Dedifferentiated amniotic fluid mesenchymal stem cell (primary cell): ENCODE measurements at regions not wholly inside any gene's neighbourhood (a gene's known extent, or its start where the extent isn't known, plus 50 kb on each side); places are given as distances from the start of the nearest gene placed in this dataset.

Source experiments
- DNase-seq: peaks from one replicate; pipeline ENCODE4 v3.0.0-alpha.2; 2016; ENCODE audit errors: extremely low spot score

DNA sequence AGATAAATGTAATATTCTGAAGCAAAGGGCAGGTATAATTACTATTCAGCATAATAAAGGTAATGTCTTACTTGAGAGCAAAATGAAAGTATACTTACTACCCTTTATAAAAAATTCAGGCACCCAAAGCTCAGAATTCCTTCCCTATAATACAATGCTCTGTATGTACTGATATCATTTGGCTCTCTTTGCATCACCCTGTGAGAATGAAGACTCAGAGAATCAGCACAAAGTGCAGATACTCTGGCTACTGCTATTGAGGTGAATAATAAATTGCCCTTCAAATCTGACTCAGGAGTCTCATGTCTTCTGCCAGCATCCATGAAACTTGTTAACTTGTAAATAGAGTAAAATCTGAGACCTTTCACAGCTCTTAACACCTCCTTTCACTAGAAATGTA, 108.5 kb upstream of the KCTD3 start:
- DNase-seq, result no peak

DNA sequence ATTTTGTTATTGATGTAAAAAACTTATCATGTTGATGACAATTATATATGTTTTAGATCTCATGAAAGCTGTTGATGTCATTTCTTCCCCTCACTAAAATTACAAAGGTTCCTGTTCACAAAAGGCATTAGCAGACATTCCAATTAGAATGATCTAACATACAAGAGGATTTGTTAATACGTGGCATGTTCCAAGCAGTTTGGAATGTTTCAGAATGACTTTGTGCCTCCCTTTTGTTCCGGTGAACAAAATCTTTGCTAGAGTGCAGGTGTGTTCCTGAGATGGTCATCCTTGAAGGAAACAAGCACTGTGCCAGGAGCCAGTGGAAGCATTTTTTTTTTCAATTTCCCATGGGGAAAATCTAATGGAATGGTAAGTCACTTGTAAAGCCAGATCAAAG, 108.0 kb upstream of the KCTD3 start:
- no peak for DNase-seq

DNA sequence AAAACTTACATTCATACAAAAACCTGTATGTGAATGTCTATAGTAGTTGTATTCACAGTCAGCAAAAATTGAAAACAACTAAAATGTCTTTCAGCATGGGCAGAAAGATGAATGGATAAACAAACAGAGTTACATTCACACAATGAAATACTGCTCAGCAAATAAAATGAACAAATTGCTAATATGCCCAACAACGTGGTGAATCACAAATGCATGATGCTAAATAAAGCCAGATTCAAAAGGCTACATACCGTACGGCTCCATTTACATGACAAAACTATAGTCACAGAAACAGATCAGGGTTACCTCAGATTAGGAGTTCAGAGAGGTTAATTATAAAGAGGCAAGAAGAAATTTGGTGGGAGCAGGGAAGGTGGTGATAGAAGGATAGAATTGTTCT, 100.7 kb upstream of the KCTD3 start:
- no peak for DNase-seq

DNA sequence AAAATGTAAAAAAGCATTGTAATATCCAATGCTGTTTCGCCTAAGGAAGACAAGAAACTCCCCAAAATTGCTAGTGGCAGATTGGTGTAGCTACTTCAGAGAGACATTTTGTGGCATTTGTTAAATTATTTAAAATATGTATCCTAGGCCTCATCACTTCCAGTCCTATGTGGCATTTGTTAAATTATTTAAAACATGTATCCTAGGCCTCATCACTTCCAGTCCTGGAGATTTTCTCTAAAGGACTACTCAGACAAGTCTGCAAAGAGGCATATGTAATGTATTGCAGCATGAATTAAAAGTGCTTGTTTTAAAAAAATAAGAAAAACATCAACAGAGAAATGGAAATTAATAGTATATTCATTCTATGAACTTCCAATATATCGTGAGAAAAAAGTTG, 95.6 kb upstream of the KCTD3 start:
- DNase-seq, result no peak

DNA sequence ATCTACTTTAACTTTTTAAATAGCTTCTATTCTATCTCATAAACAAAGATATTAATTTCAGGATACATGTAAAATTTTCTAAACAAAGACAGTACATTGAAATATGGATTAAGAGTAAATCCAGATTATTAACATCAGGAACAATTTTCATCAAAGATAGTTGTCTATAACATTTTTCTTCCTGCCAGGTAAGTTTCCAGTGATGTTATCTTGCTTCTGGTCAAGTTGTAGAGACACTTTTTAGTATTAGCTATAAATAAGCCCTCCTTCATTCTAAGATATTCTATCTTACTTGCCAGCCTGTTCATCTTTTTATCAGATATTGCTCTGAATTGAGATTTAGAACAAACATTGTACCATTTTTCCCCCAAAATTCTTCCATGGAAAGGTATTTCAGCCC, 94.4 kb upstream of the KCTD3 start:
- DNase-seq, result no peak

DNA sequence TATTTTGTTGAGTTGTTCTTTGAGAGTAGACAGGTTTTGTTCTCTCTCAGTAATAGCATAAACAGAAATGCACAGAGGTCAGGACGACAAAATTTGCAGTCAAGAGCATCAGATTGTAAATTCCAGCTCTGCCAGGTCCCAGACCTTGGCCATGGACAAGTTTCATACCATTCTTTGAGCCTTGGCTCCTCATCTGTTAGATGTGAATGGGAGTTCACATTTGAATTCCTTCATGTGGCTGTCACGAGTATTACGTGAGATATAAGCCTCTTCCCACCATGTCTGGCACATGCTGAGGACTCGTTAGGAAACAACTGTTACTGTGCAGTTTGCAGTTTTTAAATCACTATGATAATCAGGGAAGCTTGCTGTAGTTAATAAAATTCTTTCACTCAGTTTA, 93.2 kb upstream of the KCTD3 start:
- peak; percentile 31 for DNase-seq

DNA sequence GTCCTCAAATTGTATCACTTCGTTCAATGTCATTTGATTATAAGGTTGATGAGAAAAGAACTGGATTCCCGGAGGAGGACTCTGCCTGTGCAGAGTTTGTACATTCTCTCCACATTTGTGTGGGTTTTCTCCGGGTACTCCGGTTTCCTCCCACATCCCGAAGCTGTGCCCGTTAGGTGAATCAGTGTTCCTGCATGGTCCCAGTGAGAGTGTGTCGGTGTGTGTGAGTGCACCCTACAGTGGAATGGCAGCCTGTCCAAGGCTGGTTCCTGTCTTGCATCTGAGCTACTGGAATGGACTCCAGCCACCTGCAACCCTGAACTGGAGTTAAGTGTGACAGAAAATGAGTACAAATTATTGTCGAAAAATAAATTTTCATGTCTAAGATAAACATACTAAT, 92.2 kb upstream of the KCTD3 start:
- no peak for DNase-seq

DNA sequence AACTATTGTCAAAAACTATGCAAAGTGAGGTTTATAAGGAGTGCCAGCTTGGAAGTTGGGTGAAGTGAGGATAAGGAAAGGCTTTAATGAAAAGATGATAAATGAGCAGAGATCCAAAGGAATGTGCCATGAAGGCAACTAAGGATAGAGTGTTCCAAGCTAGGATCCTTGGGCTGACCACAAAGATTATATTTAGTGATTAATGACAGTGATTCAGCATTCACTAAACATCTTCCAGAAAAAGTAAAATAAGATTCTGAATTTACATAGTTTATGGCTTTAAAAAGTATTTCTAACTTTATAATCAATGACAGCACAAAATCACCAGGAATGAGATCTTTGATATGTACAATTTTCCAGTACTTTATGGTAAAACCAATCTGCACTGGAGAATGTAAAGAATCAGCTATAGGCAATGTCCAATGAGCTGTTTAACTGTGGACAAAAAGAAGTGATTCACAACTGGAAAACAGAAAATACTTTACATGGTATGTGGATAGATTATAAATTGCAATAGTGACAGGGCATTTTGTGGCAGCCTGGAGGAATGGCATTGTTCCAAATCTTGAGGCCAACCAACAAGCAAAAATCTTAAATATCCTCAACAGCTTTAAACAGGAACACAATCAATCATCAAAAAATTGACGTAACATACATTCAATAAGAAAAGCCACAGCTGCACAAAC, 91.2 kb upstream of the KCTD3 start:
- peak; percentile 91 for DNase-seq

DNA sequence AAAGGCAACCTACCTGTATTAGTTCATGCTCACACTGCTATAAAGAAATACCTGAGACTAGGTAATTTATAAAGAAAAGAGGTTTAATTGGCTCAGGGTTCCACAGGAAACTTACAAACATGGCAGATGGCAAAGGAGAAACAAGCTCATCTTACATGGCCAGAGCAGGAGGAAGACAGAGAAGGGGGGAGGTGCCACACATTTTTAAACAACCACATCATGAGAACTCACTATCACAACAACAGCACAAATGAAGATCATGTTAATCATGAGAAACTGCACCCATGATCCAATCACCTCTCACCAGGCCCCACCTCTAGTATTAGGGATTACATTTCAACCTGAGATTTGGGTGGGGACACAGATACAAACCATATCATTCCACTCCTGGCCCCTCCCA, 90.6 kb upstream of the KCTD3 start:
- DNase-seq, result no peak

DNA sequence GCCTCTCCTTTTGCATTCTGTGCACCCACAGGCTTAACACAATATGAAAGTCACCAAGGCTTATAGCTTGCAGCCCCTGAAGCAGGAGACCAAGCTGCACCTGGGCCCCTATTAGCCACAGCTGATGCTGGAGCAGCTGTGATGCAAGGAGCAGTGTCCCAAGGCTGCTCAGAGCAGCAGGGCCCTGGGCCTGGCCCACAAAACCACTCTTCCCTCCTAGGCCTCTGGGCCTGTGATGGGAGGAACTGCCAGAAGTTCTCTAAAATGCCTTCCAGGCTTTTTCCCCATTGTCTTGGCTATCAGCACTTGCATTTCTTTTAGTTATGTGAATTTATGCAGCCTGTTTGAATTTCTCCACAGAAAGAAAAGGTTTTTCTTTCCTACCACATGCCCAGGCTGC, 89.5 kb upstream of the KCTD3 start:
- DNase-seq, result no peak

DNA sequence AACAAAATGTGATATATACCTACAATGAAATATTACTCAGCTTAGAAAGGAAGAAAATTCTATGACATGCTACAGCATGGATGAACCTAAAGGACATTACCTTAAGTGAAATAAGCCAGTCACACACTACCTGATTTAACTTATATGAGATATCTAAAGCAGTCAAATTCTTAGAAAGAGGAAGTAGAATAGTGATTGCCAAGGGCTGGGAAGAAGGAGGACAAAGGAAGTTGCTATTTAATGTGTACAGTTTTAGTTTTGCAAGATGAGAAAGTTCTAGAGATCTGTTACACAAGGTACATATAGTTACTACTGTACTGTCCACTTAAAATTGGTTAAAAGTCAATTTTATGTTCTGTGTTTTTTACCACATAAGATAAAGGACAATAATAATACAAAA, 87.5 kb upstream of the KCTD3 start:
- no peak for DNase-seq

DNA sequence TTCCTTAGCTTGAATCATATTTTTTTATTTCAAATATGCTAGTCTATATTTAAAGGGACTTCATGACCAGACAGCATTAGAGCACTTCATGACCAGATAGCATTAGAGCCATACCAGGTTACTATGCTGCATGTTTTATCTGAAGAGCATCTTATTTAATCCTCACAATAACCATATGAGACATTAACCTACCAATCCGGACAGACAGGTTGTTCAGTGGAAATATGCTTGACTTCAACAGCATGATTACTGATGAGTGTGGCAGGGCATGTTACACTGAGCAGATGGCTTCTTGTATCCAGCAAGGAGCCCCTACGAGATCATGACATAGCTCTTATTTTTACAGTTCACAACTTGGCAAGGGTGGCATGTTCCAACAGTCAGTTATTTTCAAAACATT, 85.0 kb upstream of the KCTD3 start:
- DNase-seq, result no peak

DNA sequence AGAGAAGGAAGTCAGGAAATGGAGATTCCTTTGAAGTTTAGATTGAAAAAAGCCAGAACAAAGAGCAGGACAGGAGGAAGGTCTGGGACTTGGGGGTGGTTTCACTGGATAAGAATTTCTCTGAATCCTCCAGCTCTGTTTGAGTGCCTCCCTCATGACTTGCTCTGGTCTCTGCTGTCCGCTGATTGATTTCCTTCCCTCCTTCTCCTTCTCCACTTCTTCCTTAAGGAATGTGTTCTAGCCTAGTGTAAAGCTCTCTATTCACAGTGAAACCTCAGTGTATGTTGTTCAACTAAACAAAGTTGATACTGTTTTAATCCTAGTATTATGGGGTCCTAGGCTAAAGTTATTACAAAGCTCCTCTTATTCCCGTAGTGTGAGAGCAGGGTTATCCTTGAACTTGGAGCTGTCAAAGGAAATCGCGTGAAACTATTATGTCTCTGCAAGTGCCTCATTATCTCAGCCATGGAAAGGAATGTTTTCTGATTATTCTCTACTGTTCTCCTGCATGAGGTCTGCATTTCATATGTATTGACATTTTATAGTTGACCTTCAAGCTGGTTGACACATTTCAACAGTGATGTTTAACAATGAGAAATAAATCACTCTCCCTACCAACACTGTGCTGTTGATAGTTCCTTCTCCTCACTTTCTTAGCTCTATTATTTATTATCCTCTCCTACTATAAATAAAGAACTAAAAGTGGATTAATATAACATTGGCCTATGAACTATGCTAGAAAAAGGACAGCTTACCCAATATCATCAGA, 82.7 kb upstream of the KCTD3 start:
- DNase-seq, result no peak

DNA sequence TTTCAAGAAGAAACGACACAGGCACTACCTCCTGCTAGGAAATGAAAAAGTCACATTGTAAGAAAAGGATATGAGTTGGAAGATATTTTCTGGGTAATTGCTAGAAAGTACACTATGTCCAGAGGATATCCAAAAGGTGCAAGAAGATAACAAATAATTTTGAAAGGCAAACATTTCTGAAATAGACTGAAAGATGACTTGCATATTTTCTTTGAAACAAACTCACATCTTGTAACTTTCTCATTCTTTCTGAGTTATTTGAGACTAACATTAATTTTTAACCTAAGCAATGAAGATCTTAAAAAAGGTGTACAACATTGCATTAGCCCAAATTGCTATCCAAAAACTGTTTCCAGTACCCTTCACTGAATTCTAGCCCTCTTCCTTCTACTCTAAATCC, 79.6 kb upstream of the KCTD3 start:
- no peak for DNase-seq

DNA sequence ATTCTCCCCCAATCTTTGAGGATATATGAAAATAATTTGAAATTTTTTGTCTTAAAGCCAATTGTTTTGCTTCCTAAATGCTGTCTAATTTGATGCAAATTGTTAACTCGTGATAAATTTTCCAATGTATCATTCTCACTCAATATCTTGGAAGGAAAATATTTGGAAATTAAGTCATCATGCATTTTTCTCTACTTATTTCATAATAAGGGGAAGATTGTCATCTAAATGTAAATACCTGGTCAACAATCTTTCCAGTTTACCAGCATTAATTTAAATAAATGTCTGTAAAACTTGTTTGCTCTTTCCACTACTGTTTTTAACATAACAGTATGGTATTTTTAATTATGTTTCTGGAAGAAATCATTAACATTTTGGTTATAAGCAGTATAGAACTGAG, 78.3 kb upstream of the KCTD3 start:
- DNase-seq, result no peak

DNA sequence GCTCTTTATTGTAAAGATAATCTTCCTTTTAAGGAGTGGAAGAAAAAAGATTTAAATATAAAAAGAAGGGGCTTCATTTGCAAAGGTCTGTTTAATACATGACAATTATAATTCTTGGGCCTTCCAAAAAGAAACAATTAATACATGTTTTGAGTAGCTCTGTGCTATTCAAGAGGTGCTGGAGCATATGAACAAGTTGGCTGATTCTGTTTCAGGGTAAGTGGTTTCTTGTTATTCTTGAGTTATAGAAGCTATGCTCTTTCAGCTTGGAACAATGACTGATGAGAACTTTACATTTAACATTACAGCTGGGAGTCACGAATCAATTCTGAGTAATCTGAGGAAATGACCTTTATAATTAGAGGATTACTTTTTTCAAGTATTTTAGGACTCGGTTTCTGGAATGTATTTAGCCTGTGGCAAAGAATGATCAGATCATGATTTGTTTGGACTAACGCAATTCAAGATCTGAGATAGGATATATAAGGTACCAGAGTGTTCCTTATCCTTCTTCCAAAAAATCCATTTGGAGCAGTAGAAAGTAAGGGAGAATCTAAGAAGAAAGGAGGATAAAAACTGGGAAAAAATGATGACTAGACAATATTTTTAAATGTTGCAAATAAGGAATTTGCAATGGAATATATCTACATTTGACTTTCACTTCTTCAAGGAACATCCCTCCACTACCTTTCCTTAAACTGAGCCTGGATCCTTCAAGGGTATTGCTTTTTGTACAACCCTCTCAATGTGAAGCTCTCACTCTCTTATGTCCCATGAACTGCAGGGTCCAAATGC, 77.1 kb upstream of the KCTD3 start:
- peak; percentile 57 for DNase-seq

DNA sequence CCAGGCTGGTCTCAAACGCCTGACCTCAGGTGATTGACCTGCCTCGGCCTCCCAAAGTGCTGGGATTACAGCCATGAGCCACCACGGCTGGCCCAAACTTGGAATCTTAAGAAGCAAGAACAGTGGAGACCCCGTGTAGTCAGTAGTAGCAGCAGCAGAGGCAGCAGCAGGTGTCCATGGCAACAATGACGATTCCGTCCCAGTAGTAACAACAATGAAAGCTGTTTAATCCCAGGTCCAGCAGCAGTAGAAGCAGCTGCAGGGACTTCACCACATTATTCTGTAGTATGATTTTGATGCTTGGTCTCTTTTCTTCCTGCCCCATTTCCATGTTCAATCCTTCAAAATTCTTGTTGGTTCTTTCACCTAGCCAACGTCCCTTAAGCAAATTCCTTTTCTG, 69.6 kb upstream of the KCTD3 start:
- DNase-seq, result no peak

DNA sequence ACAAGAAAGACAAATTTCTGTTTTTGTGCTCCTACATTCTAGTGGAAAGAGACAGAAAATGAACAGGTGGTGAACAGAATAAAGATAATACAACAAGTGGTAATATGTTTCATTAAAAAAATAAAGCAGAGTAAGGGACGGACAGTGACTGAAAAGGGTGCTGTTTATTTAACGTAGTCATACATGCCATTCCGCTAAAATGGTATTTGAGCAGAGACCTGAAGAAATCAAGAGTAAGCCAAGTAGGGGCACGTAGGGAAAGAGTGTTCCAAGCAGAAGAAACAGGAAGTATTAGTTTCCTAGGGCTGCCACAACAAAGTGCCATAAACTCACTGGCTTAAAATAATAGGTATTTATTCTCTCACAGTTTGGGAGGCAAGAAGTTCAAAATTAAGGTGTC, 65.6 kb upstream of the KCTD3 start:
- DNase-seq, result no peak

DNA sequence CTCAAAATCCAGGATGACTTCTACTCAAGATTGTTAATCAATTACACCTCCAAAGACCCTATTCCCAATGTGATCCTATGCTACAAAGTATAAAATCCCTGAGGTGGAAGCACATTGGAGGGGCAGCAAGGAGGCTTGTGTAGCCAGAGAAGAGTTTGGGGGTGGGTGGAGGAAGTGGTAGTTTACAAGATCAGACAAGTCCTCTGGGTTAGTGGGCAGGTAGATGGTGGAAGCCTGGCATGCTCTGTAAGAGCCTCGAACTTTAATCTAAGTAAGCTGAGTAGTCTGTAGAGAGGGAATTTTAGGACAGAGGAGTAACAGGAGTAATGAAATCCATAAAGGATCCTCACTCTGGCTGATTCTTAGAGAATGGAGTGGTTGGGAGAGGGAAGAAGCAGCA, 65.0 kb upstream of the KCTD3 start:
- no peak for DNase-seq

DNA sequence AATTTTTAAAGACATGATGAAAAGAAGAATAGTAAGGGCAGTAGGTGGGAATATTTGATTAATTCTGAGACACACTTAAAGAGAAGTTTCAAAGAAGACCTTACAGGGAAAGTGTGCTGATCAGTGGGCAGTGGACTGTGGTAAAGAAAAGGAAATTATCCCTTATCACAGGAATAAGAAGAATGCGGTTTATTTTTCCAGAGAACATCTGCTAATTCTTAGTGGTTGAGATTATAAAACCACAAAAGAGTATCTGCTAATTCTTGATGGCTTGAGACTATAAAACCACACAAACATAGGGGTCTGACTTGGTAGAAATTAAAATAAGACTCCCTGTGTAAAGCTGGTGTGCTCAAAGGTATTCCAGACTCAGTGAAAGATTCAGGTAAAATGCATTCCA, 60.0 kb upstream of the KCTD3 start:
- no peak for DNase-seq

DNA sequence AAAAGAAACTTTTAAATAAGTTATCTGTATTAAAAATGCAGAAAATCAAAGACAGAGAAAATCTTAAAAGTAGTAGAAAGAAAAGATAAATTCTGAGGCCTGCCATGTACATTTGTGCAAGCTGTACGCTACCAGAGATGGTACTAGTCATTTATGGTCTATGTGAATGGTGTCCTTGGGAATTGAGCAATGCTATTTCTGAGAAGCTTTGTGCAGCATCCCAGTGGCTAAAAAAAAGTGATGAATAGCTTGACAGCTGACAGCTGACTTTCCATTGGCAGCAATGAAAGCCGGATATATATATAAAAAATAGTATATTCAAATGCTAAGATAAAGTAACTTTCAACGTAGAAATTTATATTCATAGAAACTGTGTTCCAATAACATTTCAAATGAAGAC, 58.8 kb upstream of the KCTD3 start:
- no peak for DNase-seq
